Fibroblast of pulmonary artery (primary cell): ENCODE measurements at regions not wholly inside any gene's neighbourhood (a gene's known extent, or its start where the extent isn't known, plus 50 kb on each side); places are given as distances from the start of the nearest gene placed in this dataset.
"Not testable (repeated sequence)": the region's sequence is repeated elsewhere in the genome, so short reads cannot be mapped to it uniquely, and the experiment has no call there.

Experiments
- DNase-seq: peaks from one replicate; pipeline ENCODE4 v3.0.0-alpha.2; 2010; ENCODE audit warnings: low read depth
- H3K4me3 ChIP-seq: replicated peaks from 2 replicates; pipeline ENCODE4 v1.5.1; 2011; ENCODE audit warnings: low read depth, mild to moderate bottlenecking, control low read depth, low read length, moderate library complexity

DNA sequence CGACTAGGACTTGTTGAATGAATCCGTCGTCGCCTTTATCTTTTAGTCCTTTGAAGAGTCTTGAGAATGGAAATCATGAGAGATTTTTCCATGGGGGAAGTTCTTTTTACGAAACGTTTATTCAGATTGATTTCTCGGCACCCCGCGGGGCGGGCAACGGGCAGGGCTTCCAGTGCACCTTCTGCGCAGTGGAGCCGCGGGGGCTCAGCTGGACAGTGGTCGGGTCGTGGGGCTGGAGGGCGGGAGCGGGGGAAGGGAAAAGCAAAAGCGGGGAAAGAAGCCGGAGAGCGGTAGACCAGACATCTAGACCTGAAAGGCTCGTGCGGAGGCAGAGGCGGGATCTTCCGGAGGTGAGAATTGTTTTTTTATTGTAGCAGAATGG, 103.0 kb downstream of the NBPF11 start:
- H3K4me3 ChIP-seq = peak overlapping the region; percentile 39
- peak; percentile 0 for DNase-seq

DNA sequence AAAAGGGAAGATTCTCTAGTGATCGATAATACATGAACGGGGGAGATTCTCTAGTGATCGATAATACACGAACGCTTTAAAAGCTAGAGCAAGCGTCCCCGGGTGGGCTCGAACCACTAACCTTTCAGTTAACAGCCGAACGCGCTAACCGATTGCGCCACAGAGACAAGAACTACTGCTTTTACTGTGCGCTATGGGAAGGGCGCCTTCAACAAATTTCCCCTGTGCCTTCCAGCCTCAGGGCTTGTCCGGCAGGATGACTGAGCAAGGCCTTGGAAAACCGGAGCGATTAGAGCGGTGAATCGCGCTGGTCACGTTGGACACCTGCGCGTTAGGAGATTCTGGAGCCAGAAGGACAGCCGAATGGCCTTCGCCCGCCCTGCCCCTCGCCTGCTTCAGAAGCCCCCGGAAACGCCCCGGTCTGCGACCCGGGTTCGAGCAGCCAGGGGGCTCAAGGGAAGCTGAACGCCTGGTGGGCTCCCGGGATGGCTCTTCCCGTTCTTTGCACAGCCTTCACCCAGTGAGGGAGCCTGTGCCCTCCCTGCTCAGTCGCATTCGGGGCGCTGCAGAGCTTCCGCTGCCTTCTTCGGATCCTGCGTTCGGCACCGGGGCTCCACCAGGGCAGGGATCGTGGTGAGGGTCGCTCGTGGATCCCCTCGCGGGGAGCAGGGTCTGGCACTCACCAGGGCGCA, 103.5 kb downstream of the NBPF11 start:
- H3K4me3 ChIP-seq = peak overlapping the region; percentile 39
- peak; percentile 29 for DNase-seq

DNA sequence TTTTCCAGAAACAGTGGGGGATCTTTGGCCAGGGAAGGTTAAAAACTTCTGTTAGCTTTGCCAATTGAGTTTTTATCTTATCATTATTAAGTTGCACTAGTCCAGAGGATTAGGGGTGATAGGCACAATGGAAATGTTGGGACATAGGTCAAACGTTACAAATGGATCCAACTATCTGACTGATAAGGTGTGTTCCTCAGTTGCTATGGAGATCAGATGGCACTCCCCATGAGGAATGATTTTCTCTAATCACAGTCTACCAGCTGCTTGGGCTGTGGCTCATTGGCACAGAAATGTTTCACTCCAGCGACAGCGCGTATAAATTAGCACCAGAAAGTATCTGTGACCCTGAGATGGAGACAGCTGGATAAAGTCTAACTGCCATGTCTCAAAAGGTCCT, 106.2 kb downstream of the NBPF11 start:
- not testable (repeated sequence) for H3K4me3 ChIP-seq, DNase-seq

DNA sequence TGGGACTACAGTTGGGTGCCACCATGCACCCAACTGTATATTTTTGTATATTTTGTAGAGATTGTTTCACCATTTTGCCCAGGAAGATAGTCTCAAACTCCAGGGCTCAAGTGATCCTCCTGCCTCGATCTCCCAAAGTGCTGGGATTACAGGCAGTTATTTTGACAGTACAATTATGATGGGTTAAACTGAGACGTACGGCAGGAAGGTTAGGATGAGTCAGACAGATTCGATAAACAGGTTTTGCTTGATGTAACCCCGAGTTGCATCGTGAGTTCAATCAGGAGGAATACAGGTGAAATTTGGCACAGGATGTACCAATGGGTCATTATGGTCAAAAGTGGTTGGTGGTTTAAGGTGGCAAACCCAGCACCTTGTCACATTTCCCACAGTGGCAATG, 107.6 kb downstream of the NBPF11 start:
- DNase-seq = not testable (repeated sequence)

More for the DNA sequence above, 107.6 kb downstream of the NBPF11 start:
- H3K4me3 ChIP-seq = not testable (repeated sequence)
